ENCODE measurements at regions not wholly inside any gene's neighbourhood (a gene's known extent, or its start where the extent isn't known, plus 50 kb on each side); places are given as distances from the start of the nearest gene placed in this dataset.

DNA sequence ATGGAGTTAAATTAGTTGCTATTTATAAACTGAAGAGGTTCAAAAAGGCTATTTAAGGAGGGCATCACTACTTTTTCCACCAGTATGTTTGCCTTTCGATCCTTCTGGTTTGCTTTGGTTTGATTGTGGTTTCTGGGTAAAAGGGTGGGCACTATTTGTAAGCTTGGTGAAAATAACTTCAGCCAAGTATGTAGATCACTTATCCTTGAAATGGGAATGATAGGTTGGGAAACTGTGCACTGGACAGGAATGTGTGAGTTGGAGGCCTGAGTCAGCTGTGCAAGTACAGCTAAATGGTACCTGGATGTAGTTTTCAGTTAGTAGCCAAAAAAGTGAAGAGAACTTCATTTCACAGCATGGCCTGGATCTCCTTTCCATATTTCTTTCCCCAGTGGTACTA lies 466.2 kb downstream of the ENC1 start:
- no peak for DNase-seq

DNA sequence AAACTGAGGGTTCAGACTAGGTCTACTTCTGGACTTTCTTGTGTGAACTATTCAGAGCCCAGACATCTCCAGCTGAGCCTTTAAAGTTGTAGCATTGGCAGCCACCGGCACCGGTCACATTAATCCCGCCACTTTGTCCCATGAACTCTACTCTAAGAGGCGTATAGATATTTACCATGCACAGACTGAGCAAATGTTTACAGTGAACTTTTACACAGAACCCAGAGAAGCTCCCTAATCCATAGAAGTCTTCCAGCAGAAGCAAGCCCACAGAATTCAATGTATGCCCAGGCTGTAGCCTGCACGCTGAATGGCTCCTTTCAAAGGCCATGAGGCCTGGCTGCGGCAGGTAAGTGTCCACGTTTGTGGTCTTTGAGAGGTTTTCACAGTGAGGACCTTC lies 466.9 kb downstream of the ENC1 start:
- DNase-seq: no peak

DNA sequence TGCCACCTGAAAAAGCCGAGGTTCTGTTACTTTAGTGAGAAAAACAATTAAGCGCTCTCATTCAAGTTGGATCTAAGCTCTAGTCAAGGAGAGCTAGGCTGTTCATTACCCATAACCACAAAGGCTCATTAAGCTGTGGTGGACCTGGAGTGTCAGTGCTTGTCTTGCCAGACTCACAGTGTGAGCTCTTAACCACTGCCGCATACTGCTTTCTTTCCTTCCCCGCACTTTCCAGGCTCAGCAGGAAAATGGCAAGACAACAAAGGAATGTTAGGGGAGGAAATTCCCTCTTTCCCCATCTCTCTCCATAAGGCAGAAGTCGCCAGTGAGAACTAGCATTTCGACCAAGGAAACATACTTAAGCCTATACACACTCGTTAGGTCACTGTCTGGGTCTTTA lies 467.3 kb downstream of the ENC1 start:
- DNase-seq: no peak

DNA sequence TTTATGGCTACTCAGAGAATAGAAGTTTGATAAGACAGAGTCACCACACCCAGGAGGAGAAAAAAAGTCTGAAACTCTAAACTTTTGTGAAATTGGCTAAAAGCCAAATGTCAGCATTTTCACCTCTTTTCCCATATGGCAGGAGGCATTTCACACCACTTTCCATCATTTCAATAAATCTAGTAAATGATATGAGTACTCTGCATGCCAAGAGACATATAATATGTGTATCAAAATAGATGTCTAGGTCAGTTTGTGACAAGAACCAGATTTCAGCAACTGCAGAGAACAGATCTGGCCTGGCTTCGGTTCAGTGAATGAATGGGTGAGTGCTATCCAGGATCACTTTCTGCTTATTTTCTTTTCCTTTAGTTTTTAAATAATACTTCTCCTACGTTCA lies 470.8 kb downstream of the ENC1 start:
- no peak for DNase-seq

DNA sequence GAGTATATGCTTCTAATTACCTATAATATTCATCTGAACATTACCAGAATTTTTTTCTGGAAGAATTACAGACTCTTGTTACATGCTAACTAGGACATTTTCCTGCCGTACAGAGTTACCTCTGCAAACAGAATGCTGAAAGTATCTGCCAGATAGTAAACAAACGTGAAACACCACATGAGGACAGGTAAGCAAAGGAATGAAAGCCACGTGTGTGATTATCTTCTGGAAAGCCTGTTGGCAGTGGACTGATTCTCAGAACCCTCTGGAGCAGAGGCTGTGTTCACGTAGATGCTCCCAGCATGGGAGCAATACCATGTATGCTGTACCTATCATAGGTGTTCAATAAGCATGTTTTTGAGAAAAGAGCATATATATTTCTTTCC lies 472.6 kb downstream of the ENC1 start:
- DNase-seq: no peak

DNA sequence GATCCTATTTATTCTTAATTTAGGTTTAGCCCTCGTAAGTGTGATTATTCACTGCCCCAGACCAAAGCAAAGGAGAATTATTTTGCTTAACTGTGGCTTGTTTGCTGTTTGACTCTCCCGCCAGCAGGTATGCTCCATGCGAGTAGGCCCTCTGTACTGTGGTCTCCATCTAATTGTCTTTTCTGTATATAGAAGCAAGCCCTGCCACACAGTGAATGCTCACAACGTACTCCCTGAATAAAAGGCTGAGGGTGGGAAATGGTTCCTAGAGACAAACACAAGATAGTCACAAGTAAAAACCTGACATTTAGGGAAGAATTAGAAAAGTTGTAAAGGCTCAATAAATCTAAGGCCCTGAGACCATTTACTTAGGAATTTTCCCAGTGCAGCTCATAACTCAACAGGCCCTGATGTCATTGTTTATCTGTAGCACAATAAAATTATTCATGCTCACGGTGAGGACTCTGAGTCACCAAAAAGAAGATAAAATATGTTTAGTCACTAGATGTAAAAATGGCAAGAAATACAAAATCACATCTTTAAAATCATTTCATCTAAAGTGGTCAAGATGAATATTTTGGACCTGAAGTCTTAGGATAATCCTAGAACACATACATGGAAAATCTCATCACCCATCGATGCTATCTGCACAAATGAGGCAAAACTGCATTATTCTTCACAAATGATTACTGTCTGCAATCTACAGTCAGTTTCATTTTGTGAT lies 473.2 kb downstream of the ENC1 start:
- no peak for DNase-seq

DNA sequence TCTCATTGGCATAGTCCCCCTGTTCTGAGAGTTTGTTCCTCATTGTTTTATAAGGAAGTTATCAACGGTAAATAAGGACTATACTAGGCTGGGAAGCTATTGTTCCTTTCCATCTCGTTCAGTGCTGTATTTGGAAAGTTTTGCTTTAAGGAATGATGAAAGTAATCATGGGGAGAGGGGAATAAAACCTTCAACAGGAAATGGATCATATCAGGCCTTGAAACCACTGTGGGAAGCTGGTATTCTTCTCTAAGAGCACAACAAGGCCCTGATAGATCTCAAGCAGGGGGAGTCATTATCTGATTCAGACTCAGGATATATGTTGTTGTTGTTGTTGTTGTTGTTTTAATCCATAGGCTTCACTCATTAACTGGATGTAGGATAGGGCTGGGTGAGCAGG lies 474.5 kb downstream of the ENC1 start:
- DNase-seq: no peak

DNA sequence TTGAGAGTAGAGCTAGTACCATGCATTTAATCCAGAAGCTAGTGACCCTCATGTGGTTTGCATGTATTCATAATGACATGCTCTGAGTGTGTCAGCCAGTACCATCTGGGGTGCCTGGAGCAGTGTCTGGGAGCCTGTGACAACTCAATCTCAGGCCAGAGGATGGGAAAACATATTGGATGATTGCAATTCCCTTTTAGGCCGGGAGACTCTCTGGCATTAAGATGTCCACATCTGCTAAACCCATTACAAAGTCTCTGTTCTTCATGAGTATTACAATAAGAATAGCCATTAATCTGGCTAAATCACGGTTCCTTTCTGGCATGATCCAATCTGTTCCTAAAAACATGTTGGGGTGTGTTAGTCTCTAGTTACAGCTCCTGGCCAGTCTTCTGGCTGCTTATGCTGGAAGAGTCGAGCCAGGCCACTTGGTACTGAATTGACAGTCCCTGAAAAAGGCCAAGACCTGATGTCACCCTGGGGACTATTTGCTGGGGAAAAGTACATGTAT lies 475.7 kb downstream of the ENC1 start:
- no peak for DNase-seq

DNA sequence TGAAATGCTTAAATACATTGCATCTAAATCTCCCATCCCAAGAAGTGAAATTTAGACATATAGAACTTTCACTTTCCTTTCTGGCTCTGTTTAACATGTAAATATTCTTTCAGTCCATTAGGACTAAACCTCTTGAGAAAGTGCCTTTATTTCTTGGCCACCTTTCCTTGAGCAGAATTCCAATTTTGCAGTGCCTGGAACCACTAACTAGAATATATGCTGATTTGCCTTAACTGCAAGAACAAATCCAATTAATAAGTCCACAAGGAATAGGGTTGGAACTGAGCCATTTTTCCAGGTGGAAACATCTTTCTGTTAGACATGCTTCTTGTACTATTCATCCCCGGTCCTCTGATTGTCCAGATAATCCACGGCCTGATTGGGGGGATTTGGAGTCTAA lies 478.0 kb downstream of the ENC1 start:
- DNase-seq: no peak

DNA sequence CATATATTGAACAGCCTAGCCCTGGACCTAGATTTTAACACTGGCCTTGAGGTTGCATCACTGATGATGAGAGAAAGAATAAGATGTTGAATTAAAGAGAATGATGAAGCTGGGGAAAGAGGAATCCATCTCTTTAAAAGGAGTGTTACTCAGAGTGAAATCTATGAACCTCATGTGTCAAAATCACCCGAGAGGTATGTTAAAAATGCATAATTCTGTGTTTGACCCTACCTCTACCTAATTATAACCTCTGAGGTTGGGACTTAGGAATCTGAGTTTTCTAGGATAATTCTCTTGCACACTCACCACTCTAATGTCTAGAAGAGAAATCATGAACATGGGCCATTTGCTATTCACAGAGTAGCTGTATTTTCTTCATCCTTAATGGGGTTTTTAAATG lies 479.4 kb downstream of the ENC1 start:
- no peak for DNase-seq

DNA sequence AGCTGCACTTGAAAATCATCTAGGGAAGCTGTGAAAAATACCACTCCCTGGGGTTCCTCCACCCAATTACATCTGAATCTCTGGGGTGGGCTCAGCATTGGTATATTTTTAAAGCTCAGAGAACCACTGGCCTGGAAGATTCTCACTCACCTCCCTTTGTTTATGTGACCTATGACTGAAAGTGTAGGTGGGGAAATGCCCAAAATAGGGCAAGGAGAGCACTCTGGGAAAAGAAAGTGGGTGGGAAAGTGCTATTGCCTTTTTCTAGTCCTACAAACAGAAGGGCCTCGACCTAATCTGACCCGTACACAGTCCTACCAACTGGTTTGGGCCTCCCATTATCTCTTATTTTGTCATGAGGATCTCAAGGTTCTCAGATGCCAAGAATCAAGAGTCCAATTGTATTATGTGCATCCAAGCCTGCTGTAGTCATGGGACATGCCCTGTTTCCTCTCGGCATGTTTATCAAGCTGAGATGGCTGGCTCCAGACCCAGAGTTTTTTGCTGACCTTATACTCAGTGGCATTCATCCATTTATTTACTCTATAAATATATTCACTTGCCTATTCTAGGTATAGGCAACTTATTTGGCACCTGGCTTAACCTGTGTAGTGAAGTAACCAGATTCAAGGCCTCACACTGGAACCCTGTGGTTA lies 483.7 kb downstream of the ENC1 start:
- no peak for DNase-seq

DNA sequence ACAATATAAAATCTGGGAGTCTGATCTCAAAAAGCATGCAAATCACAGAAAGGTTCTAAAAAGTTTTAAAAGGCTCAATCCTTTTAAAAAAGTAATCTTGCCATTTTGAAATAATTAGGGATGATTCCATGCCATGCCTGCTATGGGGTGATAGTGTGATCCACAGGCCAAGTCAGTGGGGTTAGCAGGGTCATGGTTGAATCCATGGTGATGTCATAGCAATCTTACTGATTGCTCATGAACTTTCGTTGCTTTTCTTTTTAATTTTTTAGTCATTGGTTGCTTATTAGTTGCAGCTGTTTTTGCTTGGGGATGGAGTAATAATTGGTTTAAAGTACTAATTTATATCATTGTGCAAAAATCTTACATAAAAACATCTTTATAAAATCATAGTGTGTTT lies 485.0 kb downstream of the ENC1 start:
- DNase-seq: no peak

DNA sequence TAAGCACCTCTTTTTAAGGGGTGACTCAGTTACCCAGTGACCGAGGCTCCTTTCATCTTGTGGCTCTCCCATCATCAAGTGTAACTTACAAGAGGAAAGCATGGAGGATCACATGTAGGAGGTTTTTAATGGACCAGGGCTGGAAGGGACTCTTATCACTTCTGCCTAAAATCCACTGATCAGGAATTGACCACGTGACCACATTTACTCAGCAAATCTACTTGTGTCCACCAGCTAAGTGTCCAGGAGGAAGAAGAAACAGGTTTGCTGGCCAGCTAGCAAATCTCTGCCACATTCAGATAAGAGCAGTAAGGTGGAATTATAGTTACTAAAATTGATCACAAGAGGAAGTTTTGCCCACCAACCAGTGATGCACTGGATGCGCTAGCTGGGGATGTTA lies 486.0 kb downstream of the ENC1 start:
- DNase-seq: no peak

DNA sequence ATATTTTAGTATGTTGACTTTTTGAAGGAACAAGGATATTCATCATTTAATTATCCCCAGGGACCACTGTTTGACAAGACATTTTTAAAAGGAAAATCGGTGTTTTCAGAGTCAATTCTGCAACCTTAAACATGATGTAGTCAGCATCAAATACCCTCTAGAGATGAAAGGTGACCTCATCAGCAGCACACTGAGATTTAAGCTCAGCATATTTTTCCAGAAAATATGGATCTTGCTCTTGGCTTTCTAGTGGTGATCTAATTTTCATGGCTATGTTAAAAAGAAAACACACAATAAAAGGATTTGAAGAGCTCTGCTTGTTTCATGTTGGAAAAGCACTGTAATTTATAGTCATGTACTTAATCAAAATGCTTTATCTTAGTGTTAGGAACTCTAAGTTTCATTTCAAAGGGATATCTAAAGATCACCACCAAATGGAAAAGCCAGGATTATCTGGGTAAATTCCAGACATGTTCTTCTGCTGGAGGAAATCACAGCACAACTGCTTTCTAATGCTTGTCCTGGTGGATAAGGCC lies 487.2 kb downstream of the ENC1 start:
- no peak for DNase-seq

DNA sequence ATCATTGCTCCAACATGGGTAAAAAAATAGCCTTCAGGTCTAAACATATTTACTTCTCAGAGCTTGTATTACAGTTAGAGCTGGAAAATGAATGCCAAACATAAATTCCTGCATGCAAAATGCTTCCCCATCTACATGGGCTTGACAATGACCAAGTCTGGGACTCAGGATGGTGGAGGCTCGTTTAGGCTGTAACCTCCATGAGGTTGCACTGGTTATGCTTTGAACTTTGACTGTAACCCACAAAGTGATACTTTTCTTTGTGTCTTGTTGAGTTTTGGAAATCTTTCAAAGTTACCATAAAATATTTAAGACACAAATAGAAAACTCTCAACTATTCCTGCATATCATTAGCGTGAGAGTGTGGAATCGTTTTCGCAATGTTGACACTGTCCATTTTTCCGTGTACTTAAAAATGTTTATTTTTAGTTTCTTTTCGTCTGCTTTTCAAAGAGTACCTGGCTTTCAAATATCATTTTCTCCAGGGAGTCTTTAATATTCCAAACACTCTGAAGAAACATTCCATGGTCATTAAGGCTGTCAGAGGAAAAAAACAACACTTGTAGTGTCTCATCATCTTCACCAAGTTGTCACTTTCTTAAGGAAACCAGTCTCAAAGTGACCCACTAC lies 487.8 kb downstream of the ENC1 start:
- DNase-seq: no peak

DNA sequence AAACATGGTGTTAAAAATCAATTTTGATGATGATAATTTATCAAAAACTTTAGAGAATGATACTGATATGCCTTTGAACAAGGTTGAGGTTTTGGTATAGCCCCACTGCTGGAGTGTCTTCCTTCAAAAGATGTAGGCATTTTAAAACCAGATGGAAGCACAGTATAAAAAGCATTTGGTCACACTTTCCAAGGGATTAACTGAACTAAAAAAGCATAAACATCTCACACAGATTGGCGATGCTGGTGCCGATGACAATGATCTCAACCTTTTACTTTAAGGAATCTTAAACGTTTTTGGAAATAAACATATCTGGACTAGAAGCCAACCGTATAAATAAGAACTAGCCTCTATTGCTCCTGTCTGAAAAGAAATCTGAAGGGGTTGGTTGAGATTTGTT lies 488.4 kb downstream of the ENC1 start:
- no peak for DNase-seq

DNA sequence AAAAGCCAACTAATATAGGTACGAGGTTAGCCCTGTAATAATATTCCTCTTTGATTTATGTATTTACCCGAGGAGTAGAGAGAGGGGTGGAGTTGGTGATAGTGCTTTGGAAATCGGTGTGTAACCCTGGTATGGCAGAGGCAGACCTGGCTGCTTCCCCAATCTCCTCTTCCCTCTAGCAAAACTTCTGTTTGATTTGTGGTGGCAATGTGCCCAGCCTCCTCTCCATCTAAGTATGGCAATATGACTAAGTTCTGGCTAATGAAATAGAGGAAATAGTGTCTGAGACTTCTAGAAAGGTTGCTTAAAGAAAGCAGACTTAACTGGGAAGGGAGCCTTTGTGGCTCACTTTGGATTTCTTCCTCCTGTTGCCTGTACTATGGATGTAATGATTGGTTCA lies 491.1 kb downstream of the ENC1 start:
- DNase-seq: no peak

DNA sequence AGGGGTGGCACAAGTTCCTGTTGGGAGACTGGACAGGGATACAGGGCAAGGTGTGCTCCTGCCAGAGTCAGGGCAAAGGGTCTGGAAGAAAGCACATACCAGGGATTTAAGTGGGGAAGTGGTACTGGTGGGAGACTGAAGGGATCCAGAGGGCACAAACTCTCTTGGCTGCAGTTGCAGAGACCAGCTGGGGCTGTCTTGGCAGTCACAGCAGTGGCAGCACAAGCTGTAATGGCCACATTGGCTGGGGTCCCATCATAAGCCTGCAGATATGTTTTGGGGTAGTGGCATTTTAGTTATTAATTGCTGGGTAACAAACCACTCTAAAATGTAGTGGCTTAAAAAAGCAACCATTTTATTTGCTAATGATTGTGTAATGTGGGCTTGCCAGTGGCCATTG lies 492.2 kb downstream of the ENC1 start:
- DNase-seq: no peak

DNA sequence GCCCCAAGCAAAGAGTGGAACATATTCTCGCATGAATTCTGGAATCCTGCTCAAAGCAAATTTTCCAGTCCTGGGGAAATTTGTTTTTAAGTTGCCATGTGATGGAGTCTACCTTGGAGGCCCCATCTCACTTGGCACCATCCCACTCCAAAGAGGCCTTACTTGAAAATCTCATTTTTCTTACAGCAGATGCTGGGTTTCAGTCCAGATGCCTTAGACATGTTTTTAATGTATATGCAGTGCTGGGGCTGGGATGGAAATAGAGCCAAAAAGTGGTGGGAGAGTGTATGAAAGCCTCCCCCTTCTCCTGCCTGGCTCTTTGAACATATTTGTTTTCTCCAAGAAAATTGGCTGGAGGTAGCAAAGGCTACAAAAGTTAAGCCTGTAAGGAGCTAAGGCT lies 493.7 kb downstream of the ENC1 start:
- DNase-seq: no peak

DNA sequence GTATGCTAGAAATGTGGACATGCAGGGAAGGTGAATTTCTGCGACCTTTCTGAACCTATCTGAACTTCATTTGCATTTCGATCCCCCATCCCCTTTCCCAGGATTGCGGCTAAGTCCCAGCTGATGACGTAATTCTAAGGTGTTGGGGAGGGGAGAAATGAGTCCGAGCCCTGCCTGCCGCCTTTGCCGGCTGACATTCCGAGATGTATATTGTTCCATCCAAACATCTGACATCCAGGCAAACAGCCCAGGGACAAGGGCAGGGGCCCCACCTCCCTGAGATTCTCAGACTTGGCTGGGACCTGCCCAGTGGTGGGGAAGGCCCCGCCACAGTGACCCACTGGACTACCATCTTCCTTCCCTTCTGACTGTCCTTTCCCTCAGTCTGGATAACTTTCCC lies 494.6 kb downstream of the ENC1 start:
- no peak for DNase-seq

DNA sequence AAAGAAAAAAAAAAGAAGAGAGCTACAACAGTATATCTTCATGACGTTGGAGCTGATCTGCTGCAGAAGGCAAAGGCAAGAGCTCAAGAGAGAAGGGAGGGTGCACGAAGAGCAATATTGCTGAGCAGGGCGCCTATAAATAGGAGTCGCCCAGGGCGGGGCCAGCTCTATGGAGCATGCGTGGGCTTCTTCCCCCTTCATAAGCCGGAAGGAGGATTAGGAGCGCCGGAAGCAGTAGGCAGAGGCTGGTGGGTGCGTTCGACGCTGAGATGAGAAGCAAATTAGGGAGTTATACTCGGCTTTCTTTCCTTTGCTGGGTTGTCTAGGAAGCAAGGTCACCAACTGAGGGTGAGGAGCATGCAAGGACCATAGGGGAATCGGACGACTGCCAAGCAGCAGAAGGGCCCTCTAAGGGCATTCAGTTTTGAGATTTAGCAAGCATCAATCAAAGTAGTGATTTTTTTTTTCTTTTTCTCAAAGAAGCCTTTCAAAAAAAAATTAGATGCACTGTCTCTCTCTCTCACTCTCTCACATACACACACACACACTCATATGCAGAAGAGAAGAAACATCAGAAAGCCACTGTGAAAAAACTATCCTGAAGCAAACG lies 496.7 kb downstream of the ENC1 start:
- no peak for DNase-seq

DNA sequence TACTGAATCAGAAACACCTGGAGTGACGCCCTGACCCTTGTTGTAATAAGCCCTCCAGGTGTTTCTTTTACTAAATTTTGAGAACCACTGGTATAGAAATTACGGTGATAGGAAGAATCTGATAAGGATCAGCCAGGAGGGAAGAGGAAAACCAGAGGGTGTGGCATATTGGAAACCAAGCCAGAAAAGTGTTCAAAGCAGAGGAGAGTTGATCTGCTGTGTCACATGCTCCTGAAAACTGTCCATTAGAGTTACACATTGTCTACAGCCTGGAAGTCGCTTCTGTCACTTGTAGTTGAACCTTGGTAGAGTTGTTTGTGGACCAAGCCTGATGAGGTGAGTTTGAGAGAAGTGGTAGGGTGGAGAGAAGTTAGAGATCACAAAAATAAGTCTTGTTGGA lies 497.4 kb downstream of the ENC1 start:
- DNase-seq: no peak

DNA sequence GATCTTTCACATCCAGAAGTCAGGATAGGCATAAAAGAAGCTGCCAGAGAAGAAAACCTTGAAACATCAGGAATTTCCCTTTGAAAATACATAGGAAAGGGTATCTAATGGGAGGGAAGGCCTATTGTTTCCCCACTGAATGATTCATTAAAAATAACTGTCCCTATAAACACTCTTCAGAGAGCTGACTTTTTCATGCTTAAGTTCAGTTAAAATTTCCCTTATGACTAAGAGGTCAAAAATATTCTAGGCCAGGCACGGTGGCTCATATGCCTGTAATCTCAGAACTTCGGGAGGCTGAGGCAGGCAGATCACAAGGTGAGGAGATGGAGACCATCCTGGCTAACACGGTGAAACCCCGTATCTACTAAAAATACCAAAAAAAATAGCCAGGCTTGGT lies 499.5 kb downstream of the ENC1 start:
- no peak for DNase-seq

DNA sequence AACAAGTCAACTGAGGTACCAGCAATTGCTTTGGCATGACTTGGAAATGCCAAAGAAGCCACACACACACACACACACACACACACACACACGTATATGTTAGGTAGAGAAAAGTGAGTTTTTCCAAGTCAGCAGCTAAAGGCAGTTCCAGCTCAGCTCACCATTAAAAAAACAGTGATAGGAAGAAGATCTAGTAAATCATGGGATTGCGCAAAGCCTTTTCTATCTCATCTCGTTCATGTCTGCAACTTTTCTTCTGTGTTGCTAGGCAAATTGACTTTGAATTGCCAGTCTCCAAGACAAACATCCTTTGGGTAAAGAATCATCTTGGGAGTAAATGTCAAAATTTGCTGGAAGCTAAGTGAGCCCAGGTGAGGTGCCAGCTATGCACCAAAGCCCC lies 500.1 kb downstream of the ENC1 start:
- DNase-seq: no peak
